ENCODE measurements at regions not wholly inside any gene's neighbourhood (a gene's known extent, or its start where the extent isn't known, plus 50 kb on each side); places are given as distances from the start of the nearest gene placed in this dataset.

- H2AFZ ChIP-seq (ENCODE audit: low read length), result no peak overlapping the region
These were observed 646.7 kb downstream of the BCOR start for GRCh38 chrX:39451046-39451445.

DNA sequence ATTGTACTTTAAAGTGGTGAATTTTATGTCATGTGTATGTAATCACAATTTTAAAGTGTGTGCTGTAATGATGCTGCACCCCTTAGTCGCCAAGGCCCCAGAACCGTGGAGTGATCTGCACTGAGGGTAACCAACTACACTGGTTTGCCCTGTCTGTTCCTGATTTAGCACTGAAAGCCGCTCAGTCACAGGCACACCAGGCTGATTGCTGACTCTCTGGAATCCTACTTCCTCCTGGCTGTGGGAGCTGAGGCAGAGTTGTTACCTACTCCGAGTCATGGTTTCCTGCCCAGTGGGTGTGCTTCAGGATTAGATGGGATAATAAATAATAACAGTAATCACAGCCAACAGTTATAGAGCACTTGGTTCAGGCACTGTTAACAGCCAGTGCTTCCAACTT lies 645.4 kb downstream of the BCOR start:
- H3K4me2 ChIP-seq (ENCODE audit: low read length), result no peak overlapping the region
- H3K4me1 ChIP-seq (ENCODE audit: insufficient read depth, low read length, severe bottlenecking), result no peaks in the 10 kb centered on the region
- no peak overlapping the region for H3K4me3 ChIP-seq (ENCODE audit: low read depth, low read length, poor library complexity, severe bottlenecking)
- no peaks in the 10 kb centered on the region for H3F3A ChIP-seq (ENCODE audit: insufficient read depth, low read length)
- no peaks in the 10 kb centered on the region for H3K9me3 ChIP-seq (ENCODE audit: low read length)
- H3K9ac ChIP-seq (ENCODE audit: low read length), result no peak overlapping the region
- no peaks in the 10 kb centered on the region for H3K36me3 ChIP-seq (ENCODE audit: insufficient read depth, low read length)
- TF ChIP-seq, protein P1, sequence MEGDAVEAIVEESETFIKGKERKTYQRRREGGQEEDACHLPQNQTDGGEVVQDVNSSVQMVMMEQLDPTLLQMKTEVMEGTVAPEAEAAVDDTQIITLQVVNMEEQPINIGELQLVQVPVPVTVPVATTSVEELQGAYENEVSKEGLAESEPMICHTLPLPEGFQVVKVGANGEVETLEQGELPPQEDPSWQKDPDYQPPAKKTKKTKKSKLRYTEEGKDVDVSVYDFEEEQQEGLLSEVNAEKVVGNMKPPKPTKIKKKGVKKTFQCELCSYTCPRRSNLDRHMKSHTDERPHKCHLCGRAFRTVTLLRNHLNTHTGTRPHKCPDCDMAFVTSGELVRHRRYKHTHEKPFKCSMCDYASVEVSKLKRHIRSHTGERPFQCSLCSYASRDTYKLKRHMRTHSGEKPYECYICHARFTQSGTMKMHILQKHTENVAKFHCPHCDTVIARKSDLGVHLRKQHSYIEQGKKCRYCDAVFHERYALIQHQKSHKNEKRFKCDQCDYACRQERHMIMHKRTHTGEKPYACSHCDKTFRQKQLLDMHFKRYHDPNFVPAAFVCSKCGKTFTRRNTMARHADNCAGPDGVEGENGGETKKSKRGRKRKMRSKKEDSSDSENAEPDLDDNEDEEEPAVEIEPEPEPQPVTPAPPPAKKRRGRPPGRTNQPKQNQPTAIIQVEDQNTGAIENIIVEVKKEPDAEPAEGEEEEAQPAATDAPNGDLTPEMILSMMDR (IDR thresholded peaks at IDR 0.05; ENCODE audit: low read length), result no peak
- no peak for TF ChIP-seq EZH2 (IDR thresholded peaks at IDR 0.05; ENCODE audit: borderline replicate concordance, low read length)
- H3K27me3 ChIP-seq (ENCODE audit: insufficient read depth, low read length), result no peaks in the 10 kb centered on the region
- no peaks in the 10 kb centered on the region for H3K9me2 ChIP-seq (ENCODE audit: low read depth, low read length)
- H3K27ac ChIP-seq (ENCODE audit: low read depth, low read length, poor library complexity, severe bottlenecking), result no peak overlapping the region
- no peak overlapping the region for H2AFZ ChIP-seq (ENCODE audit: low read length)
- no peaks in the 10 kb centered on the region for H3K79me2 ChIP-seq (ENCODE audit: insufficient read depth, low read length)
- no peaks in the 10 kb centered on the region for H4K20me1 ChIP-seq (ENCODE audit: insufficient read depth, low read length)

More at GRCh38 chrX:39451046-39451445, 646.7 kb downstream of the BCOR start:
- Histone ChIP-seq H3K4me2 (ENCODE audit: low read length) (no peak overlapping the region), H3K9ac (ENCODE audit: low read length) (no peak overlapping the region), H3K4me1 (ENCODE audit: insufficient read depth, low read length, severe bottlenecking) (no peaks in the 10 kb centered on the region), H3K9me3 (ENCODE audit: low read length) (no peaks in the 10 kb centered on the region), H3K9me2 (ENCODE audit: low read depth, low read length) (no peaks in the 10 kb centered on the region), H3K27me3 (ENCODE audit: insufficient read depth, low read length) (no peaks in the 10 kb centered on the region), H3K27ac (ENCODE audit: low read depth, low read length, poor library complexity, severe bottlenecking) (no peak overlapping the region), H3K36me3 (ENCODE audit: insufficient read depth, low read length) (no peaks in the 10 kb centered on the region), H3K79me2 (ENCODE audit: insufficient read depth, low read length) (no peaks in the 10 kb centered on the region), H3F3A (ENCODE audit: insufficient read depth, low read length) (no peaks in the 10 kb centered on the region), H4K20me1 (ENCODE audit: insufficient read depth, low read length) (no peaks in the 10 kb centered on the region), H3K4me3 (ENCODE audit: low read depth, low read length, poor library complexity, severe bottlenecking) (no peak overlapping the region)
- TF ChIP-seq, protein P1 (IDR thresholded peaks at IDR 0.05; ENCODE audit: low read length), result no peak
- TF ChIP-seq EZH2 (IDR thresholded peaks at IDR 0.05; ENCODE audit: borderline replicate concordance, low read length), result no peak

DNA sequence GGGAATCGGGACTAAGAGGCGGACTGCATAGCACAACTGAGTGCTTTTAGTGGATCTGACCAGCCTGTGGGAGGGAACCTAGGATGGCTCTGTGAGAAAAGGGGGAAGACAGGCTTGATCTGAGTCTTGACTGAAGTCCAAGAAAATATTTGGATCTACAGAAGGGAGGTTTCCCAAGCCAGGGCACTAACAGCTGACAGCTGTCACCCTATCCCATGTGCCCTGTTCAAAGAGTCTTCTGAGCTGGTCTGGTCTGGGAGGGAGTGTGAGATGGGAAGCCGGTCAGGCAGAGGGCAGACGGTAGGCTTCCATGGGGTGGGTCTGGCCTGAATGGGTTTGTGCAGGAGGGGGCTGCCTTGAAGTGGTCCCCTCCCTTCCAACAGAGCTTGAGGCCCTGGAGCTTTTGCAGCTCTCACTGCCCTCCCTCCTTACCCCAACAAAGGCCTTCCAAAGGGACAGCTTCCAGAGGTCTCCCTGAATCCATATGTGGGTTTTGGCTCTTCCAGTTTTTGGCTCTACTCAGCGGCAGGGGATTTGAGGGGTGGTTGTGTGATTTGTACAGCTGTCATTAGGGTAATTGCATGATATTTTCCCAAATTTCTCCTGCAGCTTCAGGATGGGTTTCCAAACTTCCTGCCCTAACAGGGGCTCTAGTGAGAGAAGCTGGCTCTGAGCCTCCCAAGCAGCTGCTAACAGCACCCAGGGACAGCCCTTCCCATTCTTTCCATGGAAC lies 643.7 kb downstream of the BCOR start:
- Histone ChIP-seq H3K27ac (ENCODE audit: low read depth, low read length, poor library complexity, severe bottlenecking) (no peak overlapping the region), H3K4me2 (ENCODE audit: low read length) (no peak overlapping the region), H3K9ac (ENCODE audit: low read length) (no peak overlapping the region), H2AFZ (ENCODE audit: low read length) (no peak overlapping the region), H3K27me3 (ENCODE audit: insufficient read depth, low read length) (no peaks in the 10 kb centered on the region), H3K79me2 (ENCODE audit: insufficient read depth, low read length) (no peaks in the 10 kb centered on the region), H4K20me1 (ENCODE audit: insufficient read depth, low read length) (no peaks in the 10 kb centered on the region), H3K36me3 (ENCODE audit: insufficient read depth, low read length) (no peaks in the 10 kb centered on the region), H3K4me3 (ENCODE audit: low read depth, low read length, poor library complexity, severe bottlenecking) (no peak overlapping the region), H3F3A (ENCODE audit: insufficient read depth, low read length) (no peaks in the 10 kb centered on the region), H3K9me2 (ENCODE audit: low read depth, low read length) (no peaks in the 10 kb centered on the region), H3K9me3 (ENCODE audit: low read length) (no peaks in the 10 kb centered on the region), H3K4me1 (ENCODE audit: insufficient read depth, low read length, severe bottlenecking) (no peaks in the 10 kb centered on the region)
- TF ChIP-seq, protein P1 (IDR thresholded peaks at IDR 0.05; ENCODE audit: low read length), result no peak
- no peak for TF ChIP-seq EZH2 (IDR thresholded peaks at IDR 0.05; ENCODE audit: borderline replicate concordance, low read length)
